GM23338 (cell line): ENCODE measurements at regions not wholly inside any gene's neighbourhood (a gene's known extent, or its start where the extent isn't known, plus 50 kb on each side); places are given as distances from the start of the nearest gene placed in this dataset.

ENCODE experiments used
- ATAC-seq: fragments of 200-7000 bp; cut with Tn5 transposase; 3 replicates; pipeline ENCODE4 v1.9.1; 2020
- DNase-seq: peaks from one replicate; pipeline ENCODE4 v3.0.0-alpha.2; 2015; ENCODE audit warnings: low spot score
- H2AFZ ChIP-seq: fragments of 200-600 bp; sonication (generic); 2 replicates; pipeline ENCODE4 v1.8.0; 2016; ENCODE audit warnings: antibody characterized with exemption, mild to moderate bottlenecking, moderate library complexity
- H3F3A ChIP-seq: fragments of 200-600 bp; sonication (generic); replicated peaks from 2 replicates; pipeline ENCODE4 v1.8.0; 2017; ENCODE audit warnings: antibody characterized with exemption, mixed run types, low read depth
- H3K27ac ChIP-seq: fragments of 200-600 bp; sonication (generic); 2 replicates; pipeline ENCODE4 v1.6.1; 2016; ENCODE audit warnings: low read depth
- H3K27me3 ChIP-seq: fragments of 200-600 bp; sonication (generic); 2 replicates; pipeline ENCODE4 v1.8.0; 2016; ENCODE audit warnings: mild to moderate bottlenecking, mixed run types, moderate library complexity; ENCODE audit not compliant: insufficient read depth
- H3K36me3 ChIP-seq: fragments of 200-600 bp; sonication (generic); 2 replicates; pipeline ENCODE4 v1.8.0; 2016; ENCODE audit warnings: mild to moderate bottlenecking; ENCODE audit not compliant: insufficient read depth
- H3K4me1 ChIP-seq: fragments of 200-600 bp; sonication (generic); 2 replicates; pipeline ENCODE4 v1.8.0; 2016; ENCODE audit warnings: mild to moderate bottlenecking, moderate library complexity; ENCODE audit not compliant: insufficient read depth
- H3K4me2 ChIP-seq: fragments of 200-600 bp; sonication (generic); 2 replicates; pipeline ENCODE4 v1.7.1; 2017; ENCODE audit warnings: mixed run types
- H3K4me3 ChIP-seq: fragments of 200-600 bp; sonication (generic); 2 replicates; pipeline ENCODE4 v1.6.1; 2016; ENCODE audit warnings: mixed run types
- H3K79me2 ChIP-seq: fragments of 200-600 bp; sonication (generic); replicated peaks from 2 replicates; pipeline ENCODE4 v1.8.0; 2017; ENCODE audit warnings: mild to moderate bottlenecking; ENCODE audit not compliant: insufficient read depth
- H3K9me2 ChIP-seq: fragments of 200-600 bp; sonication (generic); 2 replicates; pipeline ENCODE4 v1.8.0; 2017; ENCODE audit not compliant: insufficient read depth
- H4K20me1 ChIP-seq: fragments of 200-600 bp; sonication (generic); replicated peaks from 2 replicates; pipeline ENCODE4 v1.8.0; 2017; ENCODE audit warnings: mild to moderate bottlenecking; ENCODE audit not compliant: insufficient read depth
- H3K27ac Mint-ChIP-seq: 2 replicates; pipeline ENCODE4 v1.8.0; 2020; ENCODE audit warnings: inconsistent platforms, mild to moderate bottlenecking, moderate library complexity, mixed read lengths
- H3K27me3 Mint-ChIP-seq: 3 replicates; pipeline ENCODE4 v1.8.0; 2022; ENCODE audit warnings: low read depth, mild to moderate bottlenecking, moderate library complexity, mixed read lengths, inconsistent platforms; ENCODE audit not compliant: insufficient read depth, poor library complexity
- H3K36me3 Mint-ChIP-seq: 3 replicates; pipeline ENCODE4 v1.8.0; 2021; ENCODE audit warnings: low read depth, mild to moderate bottlenecking, inconsistent platforms, moderate library complexity, mixed read lengths
- H3K4me1 Mint-ChIP-seq: 3 replicates; pipeline ENCODE4 v1.8.0; 2020; ENCODE audit warnings: mild to moderate bottlenecking, inconsistent platforms, mixed read lengths
- H3K4me3 Mint-ChIP-seq: 3 replicates; pipeline ENCODE4 v1.8.0; 2021; ENCODE audit warnings: moderate library complexity, mild to moderate bottlenecking, inconsistent platforms, mixed read lengths
- H3K9me3 Mint-ChIP-seq: 3 replicates; pipeline ENCODE4 v1.8.0; 2020; ENCODE audit warnings: moderate library complexity, mild to moderate bottlenecking, inconsistent platforms, mixed read lengths
- CREB1 ChIP-seq: fragments of 250-450 bp; sonication (Bioruptor Pico); IDR thresholded peaks from 2 replicates; pipeline ENCODE4 v1.5.0; 2020; ENCODE audit warnings: low read depth, mild to moderate bottlenecking, moderate library complexity
- ETS1 ChIP-seq: IDR thresholded peaks from 2 replicates; pipeline ENCODE4 v1.6.1; 2016; ENCODE audit warnings: antibody characterized with exemption
- EZH2phosphoT487 ChIP-seq: fragments of 200-600 bp; sonication (generic); IDR thresholded peaks from one replicate; pipeline ENCODE4 v1.8.1; 2018; ENCODE audit warnings: antibody characterized with exemption; ENCODE audit not compliant: unreplicated experiment
- JUNB ChIP-seq: IDR thresholded peaks from one replicate; pipeline ENCODE4 v1.6.1; 2016; ENCODE audit warnings: antibody characterized with exemption; ENCODE audit not compliant: unreplicated experiment
- STAT1 ChIP-seq: IDR thresholded peaks from one replicate; pipeline ENCODE4 v1.6.1; 2016; ENCODE audit warnings: antibody characterized with exemption; ENCODE audit not compliant: unreplicated experiment
- ZNF462 ChIP-seq: fragments of 250-450 bp; sonication (Bioruptor Pico); IDR thresholded peaks from 2 replicates; pipeline ENCODE4 v1.5.0; 2020; ENCODE audit warnings: mild to moderate bottlenecking, moderate library complexity
- TF ChIP-seq, protein P1 (sequence below), 2 experiments: fragments of 200-600 bp in 1 of 2; sonication (generic) in 1 of 2; conservative IDR thresholded peaks; 2 replicates each; pipeline versions ENCODE4 v1.5.1 to v1.6.1; 2016 to 2017; ENCODE audit warnings: antibody characterized with exemption in 2 of 2, low read depth in 2 of 2, mild to moderate bottlenecking in 2 of 2, moderate library complexity in 1 of 2

GRCh38 chr18:78085241-78086185 lies 835.9 kb downstream of the GALR1 start:
- Histone ChIP-seq H4K20me1 (no peaks in the 10 kb centered on the region), H3K9me2 (no peaks in the 10 kb centered on the region), H3K27ac (no peak overlapping the region), H3K36me3 (no peaks in the 10 kb centered on the region; the same call in 1 of the 2 replicates), H3K4me3 (no peak overlapping the region), H3K4me2 (no peak overlapping the region), H3F3A (no peaks in the 10 kb centered on the region), H3K4me1 (no peaks in the 10 kb centered on the region), H3K79me2 (no peaks in the 10 kb centered on the region), H3K27me3 (no peaks in the 10 kb centered on the region), H2AFZ (no peak overlapping the region)
- no peak for TF ChIP-seq ZNF462
- ATAC-seq, result no peak
- no peak for DNase-seq
- Mint-ChIP-seq H3K27ac (no peak overlapping the region), H3K4me3 (no peak overlapping the region), H3K36me3 (peaks cover 71% of the 10 kb centered on the region), H3K27me3 (peaks cover 7% of the 10 kb centered on the region), H3K9me3 (peaks cover 100% of the 10 kb centered on the region), H3K4me1 (no peaks in the 10 kb centered on the region)

DNA sequence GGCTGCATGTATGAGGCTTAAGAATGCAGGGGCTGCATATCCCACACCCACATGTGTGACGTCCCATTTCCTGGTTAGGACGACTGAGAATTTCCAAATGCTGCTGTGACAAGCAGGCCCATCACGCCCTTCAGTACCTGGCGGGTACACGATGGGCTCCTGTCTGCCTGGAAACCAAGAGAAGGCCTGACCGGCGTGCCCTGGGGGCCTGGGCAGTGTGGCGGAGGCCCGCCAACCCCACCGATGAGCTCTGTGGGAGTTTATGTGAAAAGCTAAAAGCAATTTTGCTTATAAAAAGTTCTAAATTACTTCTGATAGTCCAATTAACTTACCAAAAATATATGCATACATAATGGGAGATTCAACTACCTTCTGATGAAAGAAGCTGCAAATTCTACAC lies 837.3 kb downstream of the GALR1 start:
- no peaks in the 10 kb centered on the region for H3K79me2 ChIP-seq
- no peaks in the 10 kb centered on the region for H3K9me2 ChIP-seq
- no peak overlapping the region for H3K27ac Mint-ChIP-seq
- H4K20me1 ChIP-seq, result no peaks in the 10 kb centered on the region
- H3K4me3 Mint-ChIP-seq, result no peak overlapping the region
- no peaks in the 10 kb centered on the region for H3K27me3 ChIP-seq
- ATAC-seq (no peak), DNase-seq (no peak)
- no peaks in the 10 kb centered on the region for H3K4me1 ChIP-seq
- no peak overlapping the region for H2AFZ ChIP-seq
- no peak overlapping the region for H3K4me2 ChIP-seq
- no peaks in the 10 kb centered on the region for H3F3A ChIP-seq
- peaks cover 60% of the 10 kb centered on the region for H3K36me3 Mint-ChIP-seq
- no peaks in the 10 kb centered on the region; the same call in 1 of the 2 replicates for H3K36me3 ChIP-seq
- H3K4me1 Mint-ChIP-seq, result no peaks in the 10 kb centered on the region
- H3K4me3 ChIP-seq, result no peak overlapping the region
- peaks cover 7% of the 10 kb centered on the region for H3K27me3 Mint-ChIP-seq
- H3K9me3 Mint-ChIP-seq, result peaks cover 99% of the 10 kb centered on the region
- H3K27ac ChIP-seq, result no peak overlapping the region
- TF ChIP-seq STAT1, result no peak
- no peak for TF ChIP-seq EZH2phosphoT487
- TF ChIP-seq ETS1, result no peak
- no peak for TF ChIP-seq JUNB
- no peak for TF ChIP-seq CREB1
- TF ChIP-seq, protein P1, sequence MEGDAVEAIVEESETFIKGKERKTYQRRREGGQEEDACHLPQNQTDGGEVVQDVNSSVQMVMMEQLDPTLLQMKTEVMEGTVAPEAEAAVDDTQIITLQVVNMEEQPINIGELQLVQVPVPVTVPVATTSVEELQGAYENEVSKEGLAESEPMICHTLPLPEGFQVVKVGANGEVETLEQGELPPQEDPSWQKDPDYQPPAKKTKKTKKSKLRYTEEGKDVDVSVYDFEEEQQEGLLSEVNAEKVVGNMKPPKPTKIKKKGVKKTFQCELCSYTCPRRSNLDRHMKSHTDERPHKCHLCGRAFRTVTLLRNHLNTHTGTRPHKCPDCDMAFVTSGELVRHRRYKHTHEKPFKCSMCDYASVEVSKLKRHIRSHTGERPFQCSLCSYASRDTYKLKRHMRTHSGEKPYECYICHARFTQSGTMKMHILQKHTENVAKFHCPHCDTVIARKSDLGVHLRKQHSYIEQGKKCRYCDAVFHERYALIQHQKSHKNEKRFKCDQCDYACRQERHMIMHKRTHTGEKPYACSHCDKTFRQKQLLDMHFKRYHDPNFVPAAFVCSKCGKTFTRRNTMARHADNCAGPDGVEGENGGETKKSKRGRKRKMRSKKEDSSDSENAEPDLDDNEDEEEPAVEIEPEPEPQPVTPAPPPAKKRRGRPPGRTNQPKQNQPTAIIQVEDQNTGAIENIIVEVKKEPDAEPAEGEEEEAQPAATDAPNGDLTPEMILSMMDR (conservative IDR thresholded peaks at IDR 0.05; ENCODE audit: low read depth in 2 of 2), result no peak
